ENCODE measurements at regions not wholly inside any gene's neighbourhood (a gene's known extent, or its start where the extent isn't known, plus 50 kb on each side); places are given as distances from the start of the nearest gene placed in this dataset.
"Not testable (repeated sequence)": the region's sequence is repeated elsewhere in the genome, so short reads cannot be mapped to it uniquely, and the experiment has no call there.

DNA sequence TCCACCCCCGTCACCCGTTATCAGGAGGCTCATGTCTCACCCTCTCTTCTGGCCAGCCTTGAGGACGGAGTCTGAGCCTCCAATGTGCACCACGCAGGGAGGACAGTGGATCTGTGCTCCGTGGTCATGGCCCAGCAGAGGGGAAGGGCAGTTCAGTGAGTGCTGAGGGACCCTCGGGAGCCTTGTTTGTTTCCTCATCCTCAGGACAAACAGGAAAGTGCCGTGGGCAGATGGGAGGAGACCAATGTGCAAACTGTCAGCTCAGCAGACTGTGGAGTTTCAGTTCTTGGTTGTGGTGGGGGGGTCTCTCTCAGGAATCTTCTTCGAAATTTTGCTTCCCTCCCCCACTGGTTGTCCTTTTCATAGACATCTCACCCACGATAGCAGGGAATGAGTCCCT is 429.6 kb downstream of the DIRAS2 start:
- DNase-seq = not testable (repeated sequence)

DNA sequence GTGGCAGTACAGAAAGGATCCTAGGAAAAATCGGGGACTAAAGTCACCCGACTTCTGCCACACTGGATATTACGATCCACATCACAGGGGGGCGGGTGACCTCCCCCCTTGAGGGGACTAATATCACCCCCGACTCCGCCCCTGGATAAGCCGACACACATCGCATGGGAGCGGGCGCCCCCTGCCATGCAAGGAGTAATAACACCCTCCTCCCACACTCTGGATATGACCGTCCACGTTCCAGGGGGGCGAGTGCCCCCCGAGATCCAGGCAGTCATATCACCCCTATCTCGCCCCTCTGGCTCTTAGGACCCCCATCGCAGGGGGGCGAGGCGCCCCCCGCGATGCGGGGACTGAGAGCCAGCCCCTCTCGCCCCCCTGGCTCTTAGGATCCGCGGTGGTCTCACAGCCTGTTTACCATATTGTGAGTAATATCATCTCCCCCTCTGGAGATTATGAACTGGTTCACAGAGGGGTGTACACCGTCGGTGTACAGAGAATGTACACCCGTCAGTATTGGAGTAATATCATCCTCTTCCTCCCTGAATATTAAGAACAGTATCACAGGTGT is 423.0 kb downstream of the DIRAS2 start:
- no peak for DNase-seq

DNA sequence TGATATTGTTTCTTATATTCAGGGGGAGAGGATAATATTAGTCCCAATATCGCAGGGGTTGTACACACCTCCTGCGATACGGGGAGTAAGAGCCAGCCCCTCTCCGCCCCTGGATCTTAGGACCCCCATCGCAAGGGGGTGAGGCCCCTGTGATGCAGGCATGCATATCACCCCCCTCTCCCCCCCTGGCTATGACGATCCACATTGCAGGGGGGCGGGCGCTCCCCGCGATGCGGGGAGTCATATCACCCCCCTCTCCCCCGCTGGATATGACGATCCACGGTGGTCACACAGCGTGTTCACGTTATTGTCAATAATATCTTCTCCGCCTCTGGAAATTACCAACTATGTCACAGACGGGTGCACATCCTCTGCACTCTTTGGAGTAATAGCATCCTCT is 420.7 kb downstream of the DIRAS2 start:
- DNase-seq = not testable (repeated sequence)

DNA sequence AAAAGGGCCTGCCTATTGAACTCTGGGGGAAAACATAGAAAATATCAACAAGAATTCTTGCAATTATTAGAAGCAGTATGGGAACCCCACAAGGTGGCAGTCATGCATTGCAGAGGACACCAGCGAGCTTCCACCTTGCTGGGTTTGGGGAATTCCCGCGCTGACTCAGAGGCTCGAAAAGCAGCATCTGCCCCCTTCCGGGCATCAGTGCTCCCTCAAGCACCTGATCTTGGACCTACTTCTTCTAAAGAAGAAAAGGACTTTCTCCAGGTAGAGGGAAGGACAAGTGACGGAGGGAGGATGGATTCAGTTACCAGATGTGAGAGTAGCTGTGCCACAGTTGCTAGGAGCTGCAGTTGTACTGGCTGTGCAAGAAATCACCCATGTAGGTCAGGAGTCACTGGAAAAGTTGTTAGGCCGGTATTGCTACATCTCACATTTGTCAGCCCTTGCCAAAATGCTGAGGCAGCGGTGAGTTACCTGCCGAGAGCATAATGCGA is 415.7 kb downstream of the DIRAS2 start:
- DNase-seq = peak; percentile 2

DNA sequence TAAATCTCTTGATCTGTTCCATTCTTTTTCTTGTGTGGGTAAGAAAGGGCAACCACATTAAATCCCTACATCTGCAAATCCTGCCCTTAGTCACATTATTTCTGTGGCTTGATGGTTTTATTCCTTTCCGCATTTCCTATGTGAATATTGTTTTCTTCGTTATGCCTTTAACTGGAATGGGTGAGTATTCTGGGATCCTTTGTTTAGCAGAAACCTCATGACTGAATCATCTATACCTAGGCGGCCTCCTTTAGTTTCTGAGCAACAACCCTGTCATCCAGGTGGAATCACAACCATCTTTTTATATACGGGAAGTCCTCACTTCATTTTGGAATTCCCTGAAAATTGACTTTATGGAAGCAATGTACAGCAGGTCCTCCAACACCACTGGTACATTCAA is 409.5 kb downstream of the DIRAS2 start:
- DNase-seq = not testable (repeated sequence)

DNA sequence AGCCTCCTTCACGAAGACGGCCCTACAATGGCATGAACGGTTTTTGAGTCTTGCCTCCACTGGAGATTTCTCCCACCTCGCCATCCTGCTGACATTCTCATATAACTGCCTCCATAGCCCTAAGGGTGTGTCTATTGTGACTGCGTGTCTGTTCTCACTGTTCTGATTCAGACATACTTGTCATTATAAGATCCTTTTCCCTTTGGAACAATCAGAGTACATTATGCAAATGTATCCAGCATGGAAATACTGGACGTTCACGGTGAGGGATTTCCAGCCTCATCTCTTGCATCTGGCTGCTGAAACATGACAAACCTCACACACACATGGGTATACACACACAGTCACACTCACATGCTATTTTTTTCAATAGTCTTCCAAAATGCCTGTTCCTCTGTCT is 402.1 kb downstream of the DIRAS2 start:
- no peak for DNase-seq

DNA sequence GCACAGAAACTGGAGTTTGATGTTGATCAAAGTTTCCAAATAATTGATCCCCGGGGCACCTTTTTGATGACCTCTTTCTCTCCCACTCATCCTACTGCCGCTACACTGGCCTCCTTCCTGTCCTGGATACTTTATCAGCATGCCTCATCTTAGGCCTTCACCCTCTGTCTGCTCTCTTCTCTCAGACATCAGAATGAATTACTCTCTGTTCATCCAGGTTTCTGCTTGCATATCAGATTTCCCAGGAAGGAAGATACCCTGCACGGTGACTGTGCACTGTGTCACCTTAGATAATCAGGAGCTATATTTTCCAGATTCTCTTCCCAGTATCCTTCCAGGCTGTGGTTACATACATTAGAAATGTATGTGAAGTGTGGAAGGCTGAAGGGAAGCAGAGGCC is 397.0 kb downstream of the DIRAS2 start:
- no peak for DNase-seq

DNA sequence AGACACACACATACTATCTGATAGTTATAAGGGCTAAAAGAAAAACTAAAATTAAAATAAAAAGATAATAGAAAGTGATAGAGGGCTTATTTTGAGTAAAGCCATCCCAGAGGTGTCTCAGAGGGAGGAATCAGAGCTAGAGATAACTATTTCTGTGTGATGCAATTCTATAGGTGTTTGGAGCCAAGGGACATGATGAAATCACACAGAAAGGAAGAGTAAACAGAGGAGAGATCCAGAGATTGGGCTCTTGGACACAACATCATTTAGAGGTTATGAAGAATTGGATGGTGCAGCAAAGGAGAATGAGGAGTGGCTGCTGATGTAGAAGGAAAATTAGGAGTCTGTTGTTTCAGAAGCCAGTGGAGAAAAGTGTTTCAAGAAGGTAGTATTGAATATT is 393.5 kb downstream of the DIRAS2 start:
- DNase-seq = no peak

DNA sequence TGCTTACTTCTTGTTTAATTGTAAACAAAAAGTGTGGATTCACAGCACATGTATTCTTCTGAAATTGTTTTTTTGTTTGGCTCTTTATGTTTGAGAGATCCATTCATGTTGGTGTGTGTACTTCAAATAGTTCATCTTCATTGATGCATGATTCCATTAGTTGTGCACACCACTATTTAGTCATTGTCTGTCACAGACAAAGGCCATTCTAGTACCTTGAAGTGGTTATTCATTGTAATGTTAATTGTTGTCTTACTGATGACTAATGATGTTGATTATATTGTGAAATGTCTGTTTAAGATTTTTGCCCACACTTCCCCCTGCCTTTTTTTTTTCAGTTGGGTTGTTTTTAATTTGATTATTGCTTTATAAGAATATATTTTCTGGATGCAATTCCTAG is 391.3 kb downstream of the DIRAS2 start:
- no peak for DNase-seq

DNA sequence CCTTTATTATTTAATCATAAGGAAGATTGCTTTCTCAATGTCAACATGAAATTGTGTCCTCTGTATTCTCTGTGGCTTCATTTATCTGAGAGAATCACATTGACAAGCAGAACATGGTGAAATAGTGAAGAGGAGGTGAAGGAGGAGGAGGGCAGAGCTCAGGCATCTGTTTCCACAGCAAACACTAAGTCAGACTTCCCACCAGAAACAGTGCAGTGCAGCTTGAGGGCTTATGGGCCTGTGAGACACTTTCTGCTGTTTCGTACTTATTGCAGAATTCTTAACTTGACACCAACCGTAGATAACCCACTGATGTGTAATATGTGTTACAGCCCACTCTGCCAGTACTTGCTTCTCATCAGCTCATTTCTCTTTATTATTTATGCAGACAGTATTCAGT is 386.3 kb downstream of the DIRAS2 start:
- no peak for DNase-seq

DNA sequence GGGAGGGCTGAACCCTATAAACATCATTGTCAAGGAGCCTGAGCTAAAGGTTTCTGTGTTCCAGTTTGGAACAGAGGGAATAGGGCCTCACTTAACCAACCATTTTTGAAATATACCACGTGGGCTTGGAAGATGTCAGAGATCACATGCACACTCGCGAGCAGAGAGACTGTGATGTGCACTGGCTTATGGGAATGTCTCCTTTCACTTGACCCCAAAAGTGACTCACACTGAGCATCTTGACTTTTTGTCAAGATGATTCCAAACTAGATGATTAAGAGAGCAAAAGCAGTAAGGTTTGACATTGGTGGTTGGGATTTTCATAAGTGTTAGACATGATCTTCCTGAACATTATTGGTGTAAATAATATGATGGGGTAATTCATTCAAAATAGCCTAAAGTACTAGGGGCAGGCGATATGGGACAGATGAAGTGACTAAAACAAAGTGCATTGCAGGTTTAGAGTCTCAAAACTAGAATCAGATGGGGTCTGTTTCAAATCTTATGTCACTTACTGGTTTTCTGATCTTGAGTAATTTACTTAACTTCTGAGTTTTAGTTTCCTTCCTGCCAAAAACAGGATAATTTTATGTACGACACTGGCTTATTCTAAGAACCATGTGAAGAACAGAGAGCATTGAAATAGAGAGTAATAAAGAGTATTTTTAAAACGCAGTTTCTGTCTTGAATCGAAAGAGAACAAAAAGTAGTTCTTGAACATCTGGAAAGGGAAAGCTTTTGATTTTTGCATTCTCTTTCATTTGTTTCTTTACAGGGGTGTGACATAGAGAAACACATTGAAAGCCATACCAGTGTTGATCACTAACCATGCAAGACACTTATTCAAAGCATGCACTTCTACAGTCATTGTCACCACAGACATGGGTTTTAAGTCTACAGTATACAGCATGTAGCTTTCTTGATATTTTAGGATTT is 383.0 kb downstream of the DIRAS2 start:
- DNase-seq = no peak

DNA sequence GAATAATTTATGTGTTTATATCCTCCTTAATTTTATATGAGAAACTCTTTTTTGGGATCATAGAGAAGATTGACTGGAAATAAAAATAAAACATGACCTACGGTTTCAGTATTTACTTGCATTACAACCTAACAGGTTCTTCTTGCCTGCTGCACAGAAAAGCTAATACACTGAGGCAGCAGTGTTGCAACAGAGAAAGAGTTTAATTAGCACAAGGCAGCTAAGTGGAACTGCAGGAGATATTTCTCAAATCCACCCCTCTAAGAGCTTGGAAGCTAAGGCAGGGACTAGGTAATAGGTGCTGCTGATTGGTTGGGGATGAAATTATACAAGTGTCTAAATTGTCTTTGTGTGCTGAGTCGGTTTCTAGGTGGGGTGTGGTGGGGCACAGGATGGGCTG is 380.9 kb downstream of the DIRAS2 start:
- DNase-seq = no peak

DNA sequence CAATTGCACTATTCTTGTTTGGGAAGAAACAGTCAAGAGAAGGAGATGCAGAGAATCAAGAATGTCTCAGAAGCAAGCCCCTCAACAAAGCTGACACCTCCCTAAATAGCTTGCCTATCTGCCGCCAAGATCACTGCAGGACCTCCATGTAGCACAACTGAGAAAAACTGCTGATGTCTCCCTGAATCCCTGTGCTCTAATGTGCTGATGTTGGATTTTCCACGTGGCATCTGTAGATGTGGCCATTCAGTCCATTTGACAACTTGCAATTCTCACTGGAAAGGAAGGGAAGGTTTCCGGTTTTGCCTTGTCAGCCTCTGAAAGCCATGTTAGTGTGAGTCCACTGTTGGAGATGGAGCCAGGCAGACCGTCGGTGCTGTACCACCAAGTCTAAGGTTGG is 374.0 kb downstream of the DIRAS2 start:
- DNase-seq = no peak

DNA sequence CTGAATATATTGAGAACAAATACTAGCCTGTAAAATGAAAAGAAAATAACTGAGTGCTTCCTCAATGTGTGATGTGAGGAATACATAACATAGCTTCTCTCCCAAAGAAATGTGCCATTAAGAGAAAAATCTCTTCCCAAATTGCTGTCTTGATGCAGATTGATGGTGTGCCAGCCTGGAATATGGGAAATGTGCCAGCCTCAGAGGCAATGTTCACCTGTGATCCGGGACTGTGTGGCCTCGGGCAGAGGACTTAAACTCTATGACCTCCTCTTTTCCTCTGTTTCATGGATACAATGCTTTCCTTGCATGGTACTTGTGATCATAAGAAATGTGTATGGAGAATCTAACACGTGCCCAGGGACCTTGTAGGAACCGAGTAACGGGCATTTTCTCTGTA is 370.9 kb downstream of the DIRAS2 start:
- no peak for DNase-seq

DNA sequence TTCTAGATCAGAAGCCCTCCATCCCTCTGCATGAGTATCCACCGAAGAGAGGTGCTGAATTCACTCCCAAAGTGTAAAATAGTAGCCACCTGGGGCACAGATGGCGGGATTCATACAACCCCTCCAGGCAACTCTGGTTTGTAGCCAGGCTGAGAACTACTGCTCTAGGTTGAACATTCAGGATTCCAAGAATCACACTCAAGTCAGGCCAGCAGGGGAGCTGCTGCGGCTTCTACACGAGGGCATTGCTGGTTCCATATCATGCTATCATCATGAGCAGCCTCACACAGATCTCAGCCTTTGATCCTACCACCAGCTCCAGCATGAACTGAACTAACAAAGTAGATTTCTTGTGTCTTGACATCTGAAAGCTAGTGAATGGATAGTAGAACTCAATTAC is 367.9 kb downstream of the DIRAS2 start:
- DNase-seq = no peak

DNA sequence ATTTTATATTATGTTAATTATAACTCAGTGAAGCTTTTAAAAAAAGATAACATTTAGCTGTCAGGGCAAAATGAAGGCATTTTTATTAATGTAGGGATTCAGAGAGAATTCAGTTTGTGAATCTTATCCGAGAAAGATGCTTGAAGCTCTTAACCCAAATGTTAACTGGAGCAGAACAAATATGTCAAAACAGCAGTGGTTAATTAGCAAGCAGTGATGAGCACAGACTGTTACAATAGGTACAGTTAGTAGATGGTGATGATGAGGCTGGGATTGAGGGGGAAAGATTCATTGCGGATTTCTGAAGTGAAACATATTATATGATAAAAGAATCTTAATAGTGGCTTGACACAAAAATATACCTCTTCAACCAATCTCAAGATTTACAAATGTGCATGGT is 356.7 kb downstream of the DIRAS2 start:
- DNase-seq = no peak

DNA sequence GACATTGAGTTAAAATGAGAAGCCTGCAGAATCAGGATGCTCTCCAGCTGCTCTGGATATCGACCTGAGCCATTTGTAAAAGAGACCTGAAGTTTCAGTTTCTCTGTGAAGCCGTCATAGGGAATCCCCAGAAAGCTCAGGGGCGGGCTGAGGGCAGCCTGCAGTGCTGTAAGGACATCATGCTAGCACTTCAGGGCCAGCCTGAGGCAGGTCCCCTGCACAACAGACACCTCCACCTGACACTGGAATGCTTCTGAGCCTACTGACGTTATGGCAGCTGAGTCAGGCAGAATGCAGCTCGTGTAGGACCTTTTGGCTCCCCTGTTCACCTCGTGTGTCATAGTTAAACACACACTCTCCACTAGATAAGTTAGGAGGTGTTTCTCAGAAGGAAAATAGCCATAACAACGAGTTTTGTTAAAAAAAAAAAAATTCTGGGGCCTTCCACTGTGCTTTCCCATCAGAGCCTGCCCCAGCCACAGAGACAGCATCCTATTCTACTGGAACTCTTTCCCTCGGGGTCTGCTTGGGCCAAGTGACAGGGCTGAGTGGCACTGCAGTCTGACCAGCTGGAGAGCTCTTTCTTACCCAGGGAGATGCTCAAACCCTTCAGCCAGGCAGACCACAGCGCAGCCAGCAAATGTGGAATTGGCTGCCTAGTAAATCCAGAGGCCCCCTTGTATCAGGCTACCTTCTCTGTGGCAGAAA is 354.9 kb downstream of the DIRAS2 start:
- no peak for DNase-seq

DNA sequence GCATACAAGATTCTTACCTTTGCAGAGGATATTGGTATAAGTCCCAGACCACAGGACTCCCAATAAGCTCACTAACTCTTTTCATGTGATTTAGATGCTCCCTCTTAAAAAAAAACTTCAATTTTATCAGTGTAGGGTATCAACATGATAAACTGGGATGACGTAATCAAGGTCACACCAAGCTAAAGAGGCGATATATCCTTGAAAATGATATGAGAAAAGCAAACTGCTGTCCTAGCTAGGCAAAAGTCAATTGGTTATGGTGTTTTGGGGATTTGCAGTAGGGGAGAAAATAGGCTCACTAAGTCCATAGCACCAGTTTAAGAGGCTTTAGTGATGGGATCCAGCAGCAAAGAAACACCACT is 354.4 kb downstream of the DIRAS2 start:
- DNase-seq = no peak

DNA sequence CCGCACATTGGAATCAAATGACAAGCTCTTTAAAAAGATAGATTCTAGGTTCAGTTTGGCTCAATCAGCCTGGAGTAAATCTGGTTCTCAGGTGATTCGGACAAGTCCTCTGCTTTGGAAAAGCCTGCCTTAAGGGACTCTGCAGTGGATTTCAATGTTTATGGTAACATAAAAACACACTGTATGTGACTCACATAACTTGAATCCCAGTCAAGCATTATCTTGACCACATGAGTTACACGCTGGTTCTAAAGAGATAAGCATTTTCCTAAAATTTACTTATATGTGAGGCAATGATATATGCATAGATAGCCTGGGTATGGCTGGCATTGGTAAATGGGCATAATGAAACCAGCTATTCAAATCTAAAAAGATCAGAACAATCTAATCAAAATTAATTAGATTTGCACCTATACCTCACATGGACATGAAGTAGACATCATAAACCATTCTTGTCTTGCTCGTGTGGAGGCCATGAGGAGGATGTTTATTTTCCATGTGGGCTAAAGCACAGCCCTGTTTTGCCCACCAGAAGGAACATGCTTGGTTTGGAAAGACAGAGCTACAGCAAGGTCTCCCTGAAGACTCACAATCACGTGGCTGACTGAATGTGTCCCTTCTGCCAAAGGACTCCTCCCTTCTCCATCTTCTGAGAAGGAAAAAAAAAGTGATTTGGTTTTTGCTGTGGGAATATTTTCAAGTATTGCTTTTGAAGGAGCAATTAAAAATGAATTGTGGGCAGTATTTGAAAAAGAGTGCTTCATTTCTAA is 351.7 kb downstream of the DIRAS2 start:
- DNase-seq = no peak

DNA sequence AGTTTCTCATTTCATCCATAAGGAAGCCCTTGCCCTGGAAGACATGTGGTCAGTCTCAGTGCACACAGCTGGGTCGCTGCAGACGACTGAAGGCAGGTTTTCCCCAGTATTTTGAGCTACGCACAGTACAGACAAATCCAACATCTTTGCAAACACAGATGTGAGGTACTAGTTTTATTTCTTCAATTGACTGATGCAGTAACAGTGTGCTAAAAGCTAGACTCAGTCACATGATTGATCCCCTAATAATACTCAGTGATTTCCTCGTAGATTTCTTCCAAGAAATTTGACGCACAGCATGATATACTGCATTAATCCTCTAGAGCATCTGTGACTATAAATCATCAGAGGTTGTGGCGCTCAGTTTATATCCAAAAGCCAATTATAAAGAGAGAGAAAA is 346.1 kb downstream of the DIRAS2 start:
- DNase-seq = no peak

DNA sequence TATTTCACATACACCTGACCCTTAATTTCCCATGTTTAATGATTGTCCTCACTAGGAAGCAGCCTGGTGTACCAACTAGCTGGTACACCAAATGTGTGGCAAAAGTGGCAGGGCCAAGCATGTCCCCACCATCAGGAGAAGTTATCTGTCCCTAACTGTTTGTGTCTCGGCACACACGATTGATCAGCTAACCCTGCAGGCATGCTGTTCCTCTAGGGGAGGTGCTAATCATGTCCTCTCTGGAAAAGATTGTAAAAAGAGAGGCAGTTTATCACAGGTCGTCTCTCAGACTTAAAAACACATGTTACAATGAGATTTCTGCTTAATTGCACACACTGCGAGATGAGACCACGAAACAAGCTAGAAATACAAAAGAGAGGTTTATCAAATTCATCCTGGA is 342.7 kb downstream of the DIRAS2 start:
- DNase-seq = no peak

DNA sequence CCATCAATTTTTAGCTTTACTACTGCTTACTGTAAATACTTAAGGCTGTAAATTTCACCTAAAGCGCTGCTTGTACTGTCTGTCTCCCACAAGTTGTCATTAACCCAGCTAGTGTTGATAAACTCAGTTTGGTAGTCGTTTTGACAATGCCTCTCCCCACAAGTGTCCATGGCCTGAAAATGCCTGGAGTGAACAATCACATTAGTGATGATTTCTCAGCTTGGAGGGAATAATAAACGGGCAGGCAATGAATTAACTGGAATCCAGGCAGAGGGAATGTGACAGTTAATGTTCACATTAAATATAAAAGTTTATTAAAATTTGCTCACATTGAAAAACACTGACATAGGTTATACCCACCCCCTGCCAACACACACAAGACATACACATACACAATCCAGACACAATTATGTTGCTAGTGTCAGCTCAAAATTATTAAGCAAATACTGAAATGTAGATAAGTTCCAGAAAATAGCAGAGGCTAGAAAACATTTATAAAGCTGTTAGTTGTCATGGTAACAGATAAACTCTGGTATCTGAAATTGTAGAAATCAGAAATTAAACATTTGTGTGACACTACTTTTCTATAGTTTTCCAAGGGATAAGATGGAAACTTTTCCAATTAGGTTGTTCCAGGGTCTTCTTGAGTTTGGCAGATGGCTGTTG is 341.9 kb downstream of the DIRAS2 start:
- DNase-seq = no peak

DNA sequence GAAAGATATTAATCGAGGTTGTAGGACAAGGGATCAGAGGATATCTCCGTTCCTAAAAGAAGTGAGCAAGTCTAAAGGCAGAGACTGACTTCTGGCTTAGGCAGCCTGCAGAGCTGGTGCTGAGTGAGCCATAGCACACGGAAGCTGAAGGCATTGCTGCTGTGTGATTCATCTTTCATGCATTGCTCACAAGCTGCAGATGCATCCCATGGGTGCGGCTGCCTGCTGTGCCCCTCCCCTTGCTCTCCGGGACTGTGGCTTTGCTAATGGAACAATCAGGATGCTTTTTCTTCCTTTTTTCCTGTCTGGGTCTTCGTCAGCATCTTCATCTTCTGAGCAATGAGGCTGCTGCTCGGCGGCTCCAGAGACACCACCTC is 341.4 kb downstream of the DIRAS2 start:
- DNase-seq = peak; percentile 16
